NCI-H1048 (cell line): ENCODE measurements at regions not wholly inside any gene's neighbourhood (a gene's known extent, or its start where the extent isn't known, plus 50 kb on each side); places are given as distances from the start of the nearest gene placed in this dataset.

Experiments used
- DNase-seq: peaks from one replicate; lab custom pipeline; 2025; lab: John Stamatoyannopoulos, UW

DNA sequence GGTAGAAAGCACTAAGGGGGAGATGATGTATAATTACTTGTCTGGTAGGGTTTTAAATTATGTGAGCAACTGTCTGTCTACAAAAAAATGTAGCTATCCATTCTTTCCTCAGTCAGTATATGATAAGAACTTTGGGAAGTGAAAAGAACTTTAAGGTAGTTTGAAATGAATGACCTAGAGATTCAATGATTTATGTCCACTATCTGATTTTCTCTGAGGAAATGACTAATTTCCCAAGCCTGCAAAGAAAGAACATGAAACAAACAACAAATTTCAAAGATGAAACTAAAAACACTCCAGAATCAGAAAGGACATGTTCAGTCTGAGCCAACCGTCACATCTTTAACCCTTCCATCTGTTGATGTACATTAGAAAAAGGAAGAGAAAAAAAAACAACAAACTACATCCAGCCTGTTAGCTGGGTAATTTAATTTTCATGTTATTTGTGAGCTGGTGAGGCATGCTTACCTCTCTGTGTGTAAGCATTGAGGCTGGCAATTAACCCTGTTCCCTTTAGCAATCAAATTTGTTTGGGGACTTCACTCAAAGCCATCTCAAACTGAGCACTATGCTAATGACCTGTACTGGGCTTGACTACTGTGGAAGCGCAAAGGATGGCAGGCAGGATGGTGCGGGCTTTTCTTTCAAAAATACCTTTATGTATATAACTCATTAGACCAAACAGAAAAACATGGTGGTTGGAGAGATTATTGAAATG lies 220.1 kb downstream of the TUSC7 start:
- no peak for DNase-seq

DNA sequence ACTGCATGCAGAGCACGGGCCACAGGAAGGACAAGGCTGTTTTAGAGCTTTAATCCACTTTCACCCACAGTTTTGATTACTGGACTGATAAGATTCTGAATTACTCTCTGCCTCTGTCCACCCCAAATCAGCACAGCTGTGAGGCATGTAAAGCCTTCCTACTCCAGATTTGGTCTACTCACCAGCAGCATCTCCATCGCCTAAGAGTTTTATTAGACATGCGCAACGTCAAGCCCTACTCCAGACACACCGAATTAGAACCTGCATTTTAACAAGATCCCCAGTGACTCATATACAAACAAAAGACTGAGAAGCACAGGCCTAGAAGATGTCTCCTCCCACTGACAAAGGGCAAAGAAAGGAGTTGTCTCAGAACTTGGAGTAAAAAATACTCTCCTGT lies 221.2 kb downstream of the TUSC7 start:
- no peak for DNase-seq

DNA sequence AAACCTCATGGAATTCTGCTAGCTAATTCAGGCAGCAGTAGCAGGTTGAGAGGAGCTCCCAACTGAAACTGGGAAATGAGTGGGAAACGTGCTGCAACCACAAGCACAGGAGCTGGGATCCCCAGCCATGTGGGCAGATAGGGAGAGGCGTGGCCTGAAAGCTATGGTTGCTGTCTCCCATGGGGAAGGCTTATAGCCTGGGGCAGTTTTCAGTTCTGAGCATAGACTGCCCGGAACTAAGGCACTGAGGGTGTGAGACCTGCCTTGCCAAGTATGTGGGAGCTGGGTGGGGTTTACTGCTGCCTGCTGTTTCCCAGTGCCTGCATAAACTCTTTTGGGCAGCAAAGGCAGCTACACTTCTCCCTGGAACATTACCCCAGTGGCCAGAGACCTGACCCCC lies 229.5 kb downstream of the TUSC7 start:
- no peak for DNase-seq

DNA sequence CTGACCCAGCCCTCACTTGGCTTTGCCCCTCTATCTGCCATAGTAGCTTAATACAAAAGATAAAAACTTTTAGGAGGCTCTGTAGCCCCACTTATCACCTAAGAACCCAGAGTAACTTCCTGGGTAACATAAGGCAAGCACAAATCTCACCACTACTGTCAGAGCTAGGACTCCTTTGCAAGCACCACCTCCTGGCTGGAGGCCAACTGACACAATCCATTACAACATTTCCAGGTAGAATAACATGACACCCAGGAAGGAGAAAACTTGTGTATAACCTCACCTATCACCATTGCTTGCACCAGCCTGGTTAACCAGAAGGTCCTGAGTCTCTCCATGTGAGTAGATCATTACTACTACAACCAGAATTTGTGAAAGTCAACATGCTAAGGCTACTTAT lies 230.0 kb downstream of the TUSC7 start:
- no peak for DNase-seq

DNA sequence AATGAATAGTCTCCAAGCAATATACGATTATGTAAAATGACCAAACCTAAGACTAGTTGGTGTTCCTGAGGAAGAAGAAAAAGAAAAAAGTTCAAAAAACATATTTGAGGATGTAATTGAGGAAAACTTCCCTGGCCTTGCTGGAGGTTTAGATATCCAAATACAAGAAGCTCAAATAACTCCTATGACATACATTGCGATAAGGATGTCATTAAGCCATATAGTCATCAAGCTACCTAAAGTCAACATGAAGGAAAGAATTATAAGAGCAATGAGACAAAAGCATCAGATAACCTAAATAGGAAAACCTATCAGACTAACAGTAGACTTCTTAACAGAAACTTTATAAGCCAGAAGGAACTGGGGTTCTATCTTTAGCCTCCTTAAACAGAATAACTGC lies 231.1 kb downstream of the TUSC7 start:
- DNase-seq = no peak

DNA sequence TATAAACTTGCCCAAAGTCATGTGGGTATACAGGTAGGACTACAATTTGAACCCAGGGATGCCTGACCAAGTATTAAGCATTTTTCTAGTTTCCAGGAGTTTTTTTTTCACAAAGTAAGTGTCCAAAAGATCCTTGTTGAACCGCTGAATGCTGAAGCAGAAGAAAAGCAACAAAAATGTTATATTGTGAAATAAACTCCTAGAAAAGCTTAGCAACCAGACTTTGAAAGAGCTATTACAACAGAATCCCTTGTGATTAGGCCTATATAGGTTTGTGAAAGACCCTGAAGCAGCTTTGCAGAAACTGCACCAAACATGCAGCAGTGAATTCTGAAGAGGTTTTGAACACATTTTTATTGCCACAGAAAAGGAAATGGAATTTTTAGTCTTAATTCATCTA lies 236.8 kb downstream of the TUSC7 start:
- no peak for DNase-seq

DNA sequence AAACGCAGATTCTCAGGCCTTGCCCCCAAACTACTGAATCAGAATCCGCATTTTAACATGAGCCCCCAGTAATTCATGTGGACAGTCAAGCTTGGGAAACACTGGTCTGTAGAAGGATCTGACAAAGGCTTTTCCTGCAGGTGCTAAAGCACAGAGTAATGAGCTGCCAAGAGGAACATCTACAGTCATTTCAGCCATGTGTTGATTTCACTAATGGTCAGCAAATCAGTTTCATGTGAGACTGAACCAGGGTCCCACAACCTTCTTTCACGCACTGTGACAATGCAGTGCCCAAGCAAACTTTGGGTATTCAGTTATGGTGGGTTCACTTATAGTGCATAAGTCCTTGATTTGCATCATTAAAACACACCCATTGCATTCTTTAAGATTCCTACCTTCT lies 237.6 kb downstream of the TUSC7 start:
- DNase-seq = no peak

DNA sequence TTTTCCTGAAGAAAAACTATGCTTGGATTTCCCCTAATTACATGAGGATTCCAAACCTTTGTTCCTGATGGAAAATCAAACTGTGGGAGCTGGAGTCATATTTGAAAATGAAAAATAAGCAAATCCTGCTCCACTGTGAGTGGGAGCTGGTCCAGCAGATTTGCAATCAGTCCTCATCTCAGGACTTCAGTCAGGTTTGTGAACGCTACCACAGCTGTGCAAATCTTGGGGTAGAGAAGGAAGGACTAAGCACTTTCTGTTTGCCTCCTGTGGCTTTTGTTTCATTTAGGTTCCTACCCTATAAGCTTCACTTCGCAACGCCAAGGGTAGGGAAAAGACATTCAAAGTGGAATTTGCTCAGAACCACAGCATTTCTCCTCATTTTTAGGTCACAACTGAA lies 238.2 kb downstream of the TUSC7 start:
- no peak for DNase-seq

DNA sequence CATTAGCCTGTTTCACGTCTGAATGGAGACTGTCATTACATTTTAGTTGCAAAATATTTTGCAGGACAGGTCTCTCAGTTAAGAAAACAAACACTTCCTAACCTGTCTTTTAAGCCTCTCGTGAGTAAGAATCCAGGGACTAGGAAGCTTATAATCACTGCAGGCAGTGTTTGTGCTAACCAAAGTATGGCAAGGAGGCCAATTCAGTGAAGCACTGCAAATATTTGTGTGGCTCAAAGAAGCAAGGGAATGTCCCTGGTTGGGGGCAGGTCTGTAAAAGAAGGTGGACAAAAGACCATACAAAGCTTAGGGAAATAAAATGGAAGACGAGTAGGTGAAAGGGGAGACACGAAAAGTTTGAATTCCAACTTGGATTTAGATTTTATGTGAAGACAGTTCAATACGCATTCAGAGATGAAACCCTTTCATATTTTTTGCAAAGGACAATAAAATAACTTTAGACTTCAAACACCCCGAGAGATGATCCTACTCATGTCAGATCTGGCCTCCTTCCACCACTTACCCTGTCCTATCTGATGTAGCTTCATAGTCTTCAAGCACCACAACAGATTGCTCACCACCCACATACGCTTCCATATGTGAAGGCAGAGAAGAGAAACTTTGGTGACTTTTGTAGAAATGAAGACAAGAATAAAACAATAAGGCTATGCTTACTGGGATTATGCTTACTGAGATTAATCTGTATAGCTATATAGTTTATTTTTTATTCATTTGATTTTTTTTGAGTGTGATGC lies 240.9 kb downstream of the TUSC7 start:
- DNase-seq = no peak

DNA sequence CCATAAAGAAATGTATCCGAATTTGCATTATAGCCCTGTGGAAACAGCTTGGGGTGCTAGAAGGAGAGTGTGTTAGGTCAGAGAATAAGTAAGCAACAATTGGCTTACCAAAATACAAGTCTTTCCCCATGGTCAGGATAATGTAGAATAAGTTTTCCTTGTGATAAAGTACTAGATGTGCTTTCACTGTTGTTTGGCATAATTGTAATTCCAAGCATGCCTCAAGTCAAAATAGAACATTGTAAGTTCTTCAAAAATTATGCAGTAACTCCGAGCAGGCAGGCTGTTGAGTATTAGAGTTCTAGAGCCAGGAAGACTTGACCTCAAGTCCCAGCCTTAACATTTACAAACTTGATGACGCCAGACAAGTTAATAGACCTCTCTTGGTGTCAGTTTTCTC lies 242.0 kb downstream of the TUSC7 start:
- DNase-seq = no peak

DNA sequence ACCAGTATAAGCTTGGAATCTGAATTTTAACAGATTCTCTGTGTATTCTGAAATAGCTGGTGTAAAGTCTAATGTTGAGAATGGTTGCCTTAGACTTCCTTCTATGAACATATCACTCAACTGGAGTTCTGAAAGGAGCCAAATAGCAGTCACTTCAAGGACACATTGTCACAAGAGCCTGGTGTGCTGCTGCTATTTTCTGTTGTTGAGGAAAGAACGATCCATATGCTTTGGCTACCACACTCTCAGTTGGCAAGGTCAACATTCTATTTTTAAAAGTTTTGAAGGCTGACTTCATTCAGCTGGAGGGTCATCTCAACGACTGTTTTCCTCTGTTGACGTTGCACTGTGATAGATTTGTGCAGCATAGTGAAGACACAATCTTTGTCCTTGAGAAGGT lies 248.7 kb downstream of the TUSC7 start:
- DNase-seq = no peak

DNA sequence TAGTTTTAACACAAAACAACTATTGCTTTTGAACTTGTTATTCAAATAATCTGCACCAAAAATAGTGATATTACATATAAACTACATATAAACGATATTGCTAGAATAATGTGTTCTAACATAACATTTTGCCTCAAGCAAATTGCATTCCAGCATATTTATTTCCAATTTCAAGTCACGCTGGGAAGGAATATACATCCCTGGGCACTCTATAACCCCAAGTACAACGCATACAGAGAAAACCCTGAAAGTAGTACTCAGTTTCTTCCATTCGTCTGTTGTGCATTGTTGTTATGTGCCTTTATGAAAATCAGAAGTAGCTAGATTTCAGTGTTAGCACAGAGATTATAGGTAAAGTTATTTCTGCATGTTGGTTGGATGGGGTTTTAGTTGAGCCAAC lies 251.5 kb downstream of the TUSC7 start:
- DNase-seq = no peak

DNA sequence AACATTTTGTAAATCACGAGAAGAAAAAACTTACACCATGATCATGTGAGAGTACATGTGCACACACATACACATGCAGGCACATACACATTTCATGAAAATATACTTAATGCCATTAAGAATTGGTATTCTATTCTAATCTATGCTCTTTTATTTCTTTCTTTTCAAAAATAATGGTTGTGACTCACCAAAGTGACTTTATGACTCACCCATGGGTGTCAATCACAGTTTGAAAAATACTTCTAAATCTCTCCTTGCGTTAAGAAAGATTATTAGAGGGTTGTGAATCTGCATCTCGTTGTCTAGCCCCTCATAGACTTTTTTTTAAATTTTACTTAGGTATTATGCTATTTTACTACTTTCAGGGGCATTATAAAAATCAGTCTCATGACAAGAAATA lies 254.2 kb downstream of the TUSC7 start:
- no peak for DNase-seq

DNA sequence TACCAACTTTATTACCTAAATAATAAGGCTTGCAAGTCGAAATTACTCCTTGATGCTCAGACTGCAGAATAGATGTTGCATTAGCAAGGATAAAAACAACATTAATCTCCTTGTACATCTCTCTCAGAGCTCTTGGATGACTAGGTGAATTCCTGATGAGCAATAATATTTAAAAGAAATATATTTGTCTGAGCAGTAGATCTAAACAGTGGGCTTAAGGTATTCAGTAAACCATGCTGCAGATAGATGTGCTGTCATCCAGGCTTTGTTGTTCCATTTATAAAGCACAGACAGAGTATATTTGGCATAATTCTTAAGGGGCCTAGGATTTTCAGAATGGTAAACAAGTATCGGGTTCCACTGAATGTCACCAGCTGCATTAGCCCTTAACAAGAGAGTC lies 257.1 kb downstream of the TUSC7 start:
- no peak for DNase-seq

DNA sequence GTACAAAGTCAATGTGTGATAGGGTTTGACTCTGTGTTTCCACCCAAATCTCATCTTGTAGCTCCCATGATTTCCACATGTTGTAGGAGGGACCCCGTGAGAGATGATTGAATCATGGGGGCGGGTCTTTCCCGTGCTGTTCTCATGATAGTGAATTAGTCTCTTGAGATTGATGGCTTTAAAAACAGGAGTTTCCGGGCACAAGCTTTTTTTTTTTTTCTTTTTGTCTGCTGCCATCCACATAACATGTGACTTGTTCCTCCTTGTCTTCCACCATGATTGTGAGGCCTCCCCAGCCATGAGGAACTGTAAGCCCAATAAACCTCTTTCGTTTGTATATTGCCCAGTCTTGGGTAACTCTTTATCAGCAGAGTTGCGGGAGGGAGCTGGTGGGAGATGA lies 259.6 kb downstream of the TUSC7 start:
- DNase-seq = no peak

DNA sequence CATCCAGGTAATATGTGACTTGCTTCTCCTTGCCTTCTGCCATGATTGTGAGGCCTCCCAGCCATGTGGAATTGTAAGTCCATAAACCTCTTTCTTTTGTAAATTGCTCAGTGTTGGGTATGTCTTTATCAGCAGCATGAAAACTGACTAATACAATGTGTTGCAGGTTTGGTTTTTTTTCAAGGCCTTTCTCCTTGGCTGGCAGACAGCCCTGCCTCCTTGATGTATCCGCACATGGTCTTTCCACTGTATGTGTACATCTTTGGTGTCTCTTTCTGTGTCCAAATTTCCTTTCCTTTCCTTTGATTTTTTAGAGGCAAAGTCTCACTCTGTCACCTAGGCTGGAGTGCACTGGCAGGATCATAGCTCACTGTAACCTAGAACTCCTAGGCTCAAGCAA lies 260.1 kb downstream of the TUSC7 start:
- DNase-seq = no peak

DNA sequence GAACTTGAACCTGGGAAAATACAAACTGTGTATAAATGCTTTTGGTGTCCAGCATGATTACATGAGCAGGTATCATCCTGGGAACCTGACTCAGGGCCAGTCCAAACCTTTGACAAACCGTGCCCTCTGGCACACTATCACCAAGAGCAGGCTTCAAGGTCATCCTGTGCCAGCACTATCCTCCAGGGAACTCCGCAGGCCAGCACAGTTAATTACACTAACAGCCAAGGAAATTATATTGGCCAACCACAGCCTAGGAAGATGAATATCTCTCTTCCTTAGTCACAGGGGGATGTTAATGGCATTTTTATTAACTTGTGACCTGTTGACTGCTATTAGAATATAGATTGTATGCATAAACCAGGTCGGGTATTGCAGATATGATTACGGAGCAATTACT lies 262.0 kb downstream of the TUSC7 start:
- no peak for DNase-seq

DNA sequence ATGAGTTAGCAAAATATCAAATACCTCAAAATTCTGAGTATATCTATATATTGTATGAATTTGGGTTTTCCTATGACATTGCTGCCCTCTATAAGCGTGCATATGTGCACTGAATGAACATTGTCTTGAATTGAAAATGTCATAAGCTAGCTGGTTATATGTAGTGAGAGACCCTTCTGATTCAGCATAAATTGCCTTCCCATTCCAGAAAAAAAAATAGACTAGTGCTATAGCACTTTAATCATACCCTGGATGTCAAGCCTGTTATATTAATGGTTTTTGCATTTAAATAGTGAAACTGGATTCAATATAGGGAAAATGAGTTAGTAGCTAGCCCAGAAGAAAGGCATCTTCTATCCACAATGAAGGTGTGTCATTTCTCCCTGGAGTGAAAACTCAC lies 265.1 kb downstream of the TUSC7 start:
- no peak for DNase-seq

DNA sequence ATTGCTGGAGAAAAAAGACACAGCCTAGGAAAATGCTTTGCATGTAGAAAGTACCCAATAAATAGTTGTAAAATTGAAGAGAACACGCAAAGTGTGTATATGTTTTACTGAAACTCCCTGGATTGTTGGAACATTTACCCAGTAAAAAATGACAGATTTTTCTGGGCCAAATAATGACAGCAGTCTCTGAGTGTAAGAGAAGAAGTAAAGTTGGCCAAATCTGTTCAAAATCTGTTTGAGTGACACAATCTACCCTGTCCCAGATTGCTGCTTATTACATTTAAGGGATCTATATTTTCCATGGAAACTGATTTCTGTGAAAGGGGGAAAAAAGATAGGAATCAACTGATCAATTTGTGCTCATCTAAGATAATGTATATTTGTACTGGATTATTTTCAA lies 267.9 kb downstream of the TUSC7 start:
- no peak for DNase-seq

DNA sequence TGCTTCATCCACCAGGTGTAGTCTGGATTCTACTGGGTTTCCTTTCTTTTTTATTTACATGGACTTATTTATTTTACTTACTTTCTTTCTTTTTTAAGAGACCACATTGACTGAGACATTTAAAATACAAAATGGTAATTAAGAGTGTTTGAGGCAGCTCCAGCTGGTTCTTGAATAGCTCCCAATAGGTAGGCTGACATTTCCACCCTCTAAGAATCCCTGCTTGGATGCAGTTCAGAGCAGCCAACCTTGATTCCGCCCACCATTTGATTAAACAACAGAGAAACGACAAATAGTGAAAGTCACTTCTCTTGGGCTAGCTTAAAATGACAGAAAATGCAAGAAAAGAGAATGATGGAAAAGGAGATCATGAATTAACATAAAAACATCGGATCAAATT lies 270.5 kb downstream of the TUSC7 start:
- DNase-seq = no peak

DNA sequence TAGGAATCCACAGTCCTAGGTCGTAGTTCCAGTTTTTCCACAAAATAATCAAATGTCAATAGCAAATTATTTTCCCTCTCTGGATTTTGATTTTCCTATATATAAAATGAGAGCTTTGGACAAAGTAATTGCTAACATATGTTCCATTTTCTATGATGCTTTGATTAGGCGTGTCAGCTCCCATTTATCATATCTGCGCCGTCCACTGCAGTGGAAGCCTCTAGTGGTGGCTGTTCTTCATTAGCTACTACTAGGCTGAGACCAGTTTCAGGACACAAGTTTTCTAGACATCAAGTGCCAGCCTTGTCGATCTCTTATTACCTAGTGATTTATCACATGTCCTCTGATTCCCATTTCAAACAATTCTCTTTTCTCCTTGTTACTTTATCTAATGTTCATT lies 271.5 kb downstream of the TUSC7 start:
- DNase-seq = no peak

DNA sequence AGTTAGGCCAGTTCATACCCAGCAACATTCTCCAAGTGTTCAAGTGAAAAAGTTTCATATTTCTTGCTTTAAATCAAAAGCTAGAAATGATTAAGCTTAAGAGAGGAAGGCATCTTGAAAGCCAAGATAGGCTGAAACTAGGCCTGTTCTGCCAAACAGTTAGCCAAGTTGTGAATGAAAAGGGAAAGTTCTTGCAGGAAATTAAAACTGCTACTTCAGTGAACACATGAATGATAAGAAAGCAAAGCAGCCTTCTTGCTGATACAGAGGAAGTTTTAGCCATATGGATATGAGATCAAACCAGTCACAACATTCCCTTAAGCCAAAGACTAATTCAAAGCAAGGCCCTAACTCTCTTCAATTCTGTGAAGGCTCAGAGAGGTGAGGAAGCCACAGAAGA lies 274.7 kb downstream of the TUSC7 start:
- no peak for DNase-seq

DNA sequence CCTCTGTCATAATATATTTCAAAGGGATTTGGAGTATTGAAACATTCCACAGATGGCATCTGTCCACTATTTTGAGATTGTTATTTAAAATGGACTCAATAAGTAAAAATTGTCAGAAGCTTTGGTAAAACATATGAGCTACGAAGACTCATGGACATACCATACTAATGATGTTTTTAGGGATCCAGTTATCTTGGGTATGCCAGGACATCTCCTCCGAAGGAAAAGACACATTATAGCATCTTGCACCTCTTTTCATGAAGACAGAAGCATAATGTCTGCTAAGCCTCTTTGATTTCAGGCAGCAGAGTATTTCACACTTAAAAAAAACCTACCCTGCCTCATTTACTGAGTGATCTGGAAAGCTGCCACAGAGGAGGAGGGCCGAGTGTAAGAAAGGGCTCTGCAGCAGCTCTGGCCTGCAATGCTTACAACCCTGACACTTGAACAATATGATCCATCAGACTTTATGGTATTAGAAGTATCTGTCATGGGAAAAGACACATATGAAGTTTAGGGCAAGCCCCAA lies 284.8 kb downstream of the TUSC7 start:
- no peak for DNase-seq

DNA sequence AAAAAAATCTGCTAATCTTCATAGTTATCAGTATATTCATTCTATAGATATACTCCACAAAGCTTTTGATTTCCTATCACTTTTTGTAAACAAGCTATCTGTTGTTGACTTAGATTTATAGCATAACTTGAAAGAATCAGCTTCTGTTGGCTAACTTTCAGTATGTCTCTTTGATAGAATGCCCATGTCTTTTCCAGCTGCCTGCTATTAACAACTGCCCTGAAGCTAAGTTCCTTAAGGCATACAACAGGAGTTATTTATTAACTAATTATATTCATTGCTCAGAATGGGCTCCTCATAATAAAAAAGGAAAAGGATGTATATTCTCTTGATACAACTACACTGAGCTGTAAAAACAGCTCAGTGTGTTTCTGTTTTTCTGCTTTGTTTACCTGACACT lies 293.9 kb downstream of the TUSC7 start:
- DNase-seq = no peak
